ENCODE measurements at regions not wholly inside any gene's neighbourhood (a gene's known extent, or its start where the extent isn't known, plus 50 kb on each side); places are given as distances from the start of the nearest gene placed in this dataset.

DNA sequence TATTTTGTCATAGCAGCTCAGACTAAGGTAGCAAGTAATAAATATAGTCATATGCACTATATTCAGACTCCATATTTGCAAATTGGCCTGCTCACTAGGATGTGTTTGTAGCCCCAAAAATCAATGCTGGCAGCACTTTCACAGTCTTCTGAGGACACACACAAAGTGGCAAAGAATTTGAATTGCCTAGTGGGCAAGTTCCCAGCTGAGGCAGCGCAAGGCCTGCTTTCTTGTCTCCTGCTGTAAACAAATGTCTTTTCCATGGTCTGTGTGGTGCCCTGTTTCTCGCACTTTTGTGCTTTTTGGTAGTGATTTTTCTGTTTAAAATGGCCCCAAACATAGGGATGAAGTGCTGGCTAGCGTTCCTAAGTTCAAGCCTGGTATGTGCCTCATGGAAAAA lies 416.0 kb downstream of the OCA2 start:
- Histone ChIP-seq H2AFZ (ENCODE audit: low read depth) (no peak overlapping the region), H3K9me2 (no peaks in the 10 kb centered on the region), H3K4me2 (no peak overlapping the region), H3K27me3 (ENCODE audit: insufficient read depth) (no peaks in the 10 kb centered on the region), H3K4me3 (ENCODE audit: low read depth in 2 of 2, low read length in 1 of 2) (no peak overlapping the region), H3K27ac (ENCODE audit: low read depth in 2 of 2, low read length in 1 of 2) (no peak overlapping the region), H4K20me1 (ENCODE audit: insufficient read depth) (no peaks in the 10 kb centered on the region), H3K4me1 (ENCODE audit: control insufficient read depth in 1 of 2, insufficient read depth in 2 of 2, low read depth in 1 of 2, low read length in 1 of 2) (peaks cover 0 to 12% of the 10 kb centered on the region in 2 experiments; a peak in 2 of 4 replicates), H3K79me2 (ENCODE audit: insufficient read depth) (no peaks in the 10 kb centered on the region), H3F3A (replicated peaks; ENCODE audit: insufficient read depth) (no peaks in the 10 kb centered on the region), H3K9ac (no peak overlapping the region), H3K9me3 (no peaks in the 10 kb centered on the region), H3K36me3 (replicated peaks in 1 of 2; ENCODE audit: control insufficient read depth in 1 of 2, insufficient read depth in 2 of 2, low read length in 1 of 2) (no peaks in the 10 kb centered on the region)
- no peak for DNase-seq
- ChIA-PET CTCF (no interaction called here), POLR2A (no interaction called here)
- 13% methylated on average over 3 of the region's 3 CpGs for WGBS (ENCODE audit: low lambda C conversion rate)
- TF ChIP-seq EP300 (IDR thresholded peaks at IDR 0.05; ENCODE audit: borderline replicate concordance in 1 of 2, low read depth in 1 of 2, low read length in 1 of 2) (no peak), NFIC (IDR thresholded peaks at IDR 0.05; ENCODE audit: borderline replicate concordance) (no peak), FOSL2 (IDR thresholded peaks at IDR 0.05; ENCODE audit: borderline replicate concordance, low read depth) (no peak), MXI1 (IDR thresholded peaks at IDR 0.05; ENCODE audit: low read depth, low read length) (no peak), FOXM1 (IDR thresholded peaks at IDR 0.05; ENCODE audit: low read depth) (no peak), RAD21 (IDR thresholded peaks at IDR 0.05; ENCODE audit: low read length) (no peak), GATA2 (CRISPR knock-in tag; IDR thresholded peaks at IDR 0.05) (no peak), MEF2A (IDR thresholded peaks at IDR 0.05; ENCODE audit: borderline replicate concordance, low read depth) (no peak), RFX5 (IDR thresholded peaks at IDR 0.05; ENCODE audit: low read length) (no peak), TCF12 (IDR thresholded peaks at IDR 0.05) (no peak), GABPA (IDR thresholded peaks at IDR 0.05; ENCODE audit: low read depth) (no peak), NRF1 (IDR thresholded peaks at IDR 0.05; ENCODE audit: low read depth, low read length) (no peak), YY1 (IDR thresholded peaks at IDR 0.05; ENCODE audit: low read depth) (no peak), SMC3 (IDR thresholded peaks at IDR 0.05; ENCODE audit: low read depth, low read length) (no peak)
- TF ChIP-seq, protein P1, sequence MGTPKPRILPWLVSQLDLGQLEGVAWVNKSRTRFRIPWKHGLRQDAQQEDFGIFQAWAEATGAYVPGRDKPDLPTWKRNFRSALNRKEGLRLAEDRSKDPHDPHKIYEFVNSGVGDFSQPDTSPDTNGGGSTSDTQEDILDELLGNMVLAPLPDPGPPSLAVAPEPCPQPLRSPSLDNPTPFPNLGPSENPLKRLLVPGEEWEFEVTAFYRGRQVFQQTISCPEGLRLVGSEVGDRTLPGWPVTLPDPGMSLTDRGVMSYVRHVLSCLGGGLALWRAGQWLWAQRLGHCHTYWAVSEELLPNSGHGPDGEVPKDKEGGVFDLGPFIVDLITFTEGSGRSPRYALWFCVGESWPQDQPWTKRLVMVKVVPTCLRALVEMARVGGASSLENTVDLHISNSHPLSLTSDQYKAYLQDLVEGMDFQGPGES (IDR thresholded peaks at IDR 0.05; ENCODE audit: low read depth, low read length), result no peak
- TF ChIP-seq, protein P2, sequence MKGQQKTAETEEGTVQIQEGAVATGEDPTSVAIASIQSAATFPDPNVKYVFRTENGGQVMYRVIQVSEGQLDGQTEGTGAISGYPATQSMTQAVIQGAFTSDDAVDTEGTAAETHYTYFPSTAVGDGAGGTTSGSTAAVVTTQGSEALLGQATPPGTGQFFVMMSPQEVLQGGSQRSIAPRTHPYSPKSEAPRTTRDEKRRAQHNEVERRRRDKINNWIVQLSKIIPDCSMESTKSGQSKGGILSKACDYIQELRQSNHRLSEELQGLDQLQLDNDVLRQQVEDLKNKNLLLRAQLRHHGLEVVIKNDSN (IDR thresholded peaks at IDR 0.05; ENCODE audit: borderline replicate concordance, low read depth), result no peak
- TF ChIP-seq, protein P3, sequence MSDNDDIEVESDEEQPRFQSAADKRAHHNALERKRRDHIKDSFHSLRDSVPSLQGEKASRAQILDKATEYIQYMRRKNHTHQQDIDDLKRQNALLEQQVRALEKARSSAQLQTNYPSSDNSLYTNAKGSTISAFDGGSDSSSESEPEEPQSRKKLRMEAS (IDR thresholded peaks at IDR 0.05; ENCODE audit: low read depth), result no peak
- TF ChIP-seq, protein P4, sequence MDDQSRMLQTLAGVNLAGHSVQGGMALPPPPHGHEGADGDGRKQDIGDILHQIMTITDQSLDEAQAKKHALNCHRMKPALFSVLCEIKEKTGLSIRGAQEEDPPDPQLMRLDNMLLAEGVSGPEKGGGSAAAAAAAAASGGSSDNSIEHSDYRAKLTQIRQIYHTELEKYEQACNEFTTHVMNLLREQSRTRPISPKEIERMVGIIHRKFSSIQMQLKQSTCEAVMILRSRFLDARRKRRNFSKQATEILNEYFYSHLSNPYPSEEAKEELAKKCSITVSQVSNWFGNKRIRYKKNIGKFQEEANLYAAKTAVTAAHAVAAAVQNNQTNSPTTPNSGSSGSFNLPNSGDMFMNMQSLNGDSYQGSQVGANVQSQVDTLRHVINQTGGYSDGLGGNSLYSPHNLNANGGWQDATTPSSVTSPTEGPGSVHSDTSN (IDR thresholded peaks at IDR 0.05), result no peak
- TF ChIP-seq, protein P5, sequence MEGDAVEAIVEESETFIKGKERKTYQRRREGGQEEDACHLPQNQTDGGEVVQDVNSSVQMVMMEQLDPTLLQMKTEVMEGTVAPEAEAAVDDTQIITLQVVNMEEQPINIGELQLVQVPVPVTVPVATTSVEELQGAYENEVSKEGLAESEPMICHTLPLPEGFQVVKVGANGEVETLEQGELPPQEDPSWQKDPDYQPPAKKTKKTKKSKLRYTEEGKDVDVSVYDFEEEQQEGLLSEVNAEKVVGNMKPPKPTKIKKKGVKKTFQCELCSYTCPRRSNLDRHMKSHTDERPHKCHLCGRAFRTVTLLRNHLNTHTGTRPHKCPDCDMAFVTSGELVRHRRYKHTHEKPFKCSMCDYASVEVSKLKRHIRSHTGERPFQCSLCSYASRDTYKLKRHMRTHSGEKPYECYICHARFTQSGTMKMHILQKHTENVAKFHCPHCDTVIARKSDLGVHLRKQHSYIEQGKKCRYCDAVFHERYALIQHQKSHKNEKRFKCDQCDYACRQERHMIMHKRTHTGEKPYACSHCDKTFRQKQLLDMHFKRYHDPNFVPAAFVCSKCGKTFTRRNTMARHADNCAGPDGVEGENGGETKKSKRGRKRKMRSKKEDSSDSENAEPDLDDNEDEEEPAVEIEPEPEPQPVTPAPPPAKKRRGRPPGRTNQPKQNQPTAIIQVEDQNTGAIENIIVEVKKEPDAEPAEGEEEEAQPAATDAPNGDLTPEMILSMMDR (IDR thresholded peaks at IDR 0.05), result no peak
